CD4-positive, alpha-beta T cell (primary cell): ENCODE measurements at regions not wholly inside any gene's neighbourhood (a gene's known extent, or its start where the extent isn't known, plus 50 kb on each side); places are given as distances from the start of the nearest gene placed in this dataset.

ENCODE experiments used
- ATAC-seq: fragments of 200-7000 bp; cut with Tn5 transposase; one replicate; pipeline ENCODE4 v1.10.0; 2022; ENCODE audit warnings: mild to moderate bottlenecking; ENCODE audit not compliant: poor library complexity
- CTCF ChIA-PET: fragments of 350-600 bp; sonication (Branson Sonifier 250); formaldehyde crosslinking; loops from one replicate; lab custom pipeline; 2021; ENCODE audit warnings: antibody characterized with exemption, inconsistent platforms; lab: Charles Lee
- POLR2A ChIA-PET: fragments of 350-600 bp; sonication (Branson Sonifier 250); formaldehyde crosslinking; loops from one replicate; lab custom pipeline; 2021; ENCODE audit warnings: antibody characterized with exemption, inconsistent platforms; lab: Charles Lee
- DNase-seq, 14 experiments: peaks; one replicate each; pipeline ENCODE4 v3.0.0-alpha.2; 2013 to 2020; ENCODE audit warnings: mixed read lengths in 2 of 14
- H3K27ac ChIP-seq, 2 donors: one replicate each; pipeline versions ENCODE4 v1.5.1 to v1.7.0; 2013; ENCODE audit warnings: low read length in 2 of 2, low read depth in 1 of 2, mild to moderate bottlenecking in 1 of 2
- H3K27me3 ChIP-seq, 2 experiments: 1 replicate in 1 of 2; 2 replicates in 1 of 2; pipeline versions ENCODE4 v1.6.1 to v1.7.0; 2013; ENCODE audit warnings: low read length in 2 of 2, control low read depth in 1 of 2, mild to moderate bottlenecking in 1 of 2, moderate library complexity in 1 of 2; ENCODE audit not compliant: insufficient read depth in 2 of 2, control insufficient read depth in 1 of 2
- H3K36me3 ChIP-seq: one replicate; pipeline ENCODE4 v1.6.1; 2013; ENCODE audit warnings: low read length, control low read depth; ENCODE audit not compliant: insufficient read depth
- H3K4me1 ChIP-seq: one replicate; pipeline ENCODE4 v1.6.1; 2013; ENCODE audit warnings: low read length, control low read depth; ENCODE audit not compliant: insufficient read depth
- H3K4me3 ChIP-seq: one replicate; pipeline ENCODE4 v1.5.1; 2013; ENCODE audit warnings: mild to moderate bottlenecking, low read length, moderate library complexity
- H3K9me3 ChIP-seq, 2 experiments: 1 replicate in 1 of 2; 2 replicates in 1 of 2; pipeline versions ENCODE4 v1.6.1 to v1.7.0; 2013; ENCODE audit warnings: low read length in 2 of 2, mild to moderate bottlenecking in 2 of 2, control low read depth in 1 of 2, moderate library complexity in 1 of 2; ENCODE audit not compliant: control insufficient read depth in 1 of 2, insufficient read depth in 1 of 2
- H3K27ac Mint-ChIP-seq: one replicate; pipeline ENCODE4 v1.8.0; 2020; ENCODE audit warnings: mixed read lengths
- H3K27me3 Mint-ChIP-seq: one replicate; pipeline ENCODE4 v1.8.0; 2021; ENCODE audit warnings: mixed read lengths
- H3K36me3 Mint-ChIP-seq: one replicate; pipeline ENCODE4 v1.8.0; 2021; ENCODE audit warnings: low read depth, mixed read lengths
- H3K4me1 Mint-ChIP-seq: one replicate; pipeline ENCODE4 v1.8.0; 2021; ENCODE audit warnings: low read depth, mixed read lengths
- H3K4me3 Mint-ChIP-seq: one replicate; pipeline ENCODE4 v1.8.0; 2020; ENCODE audit warnings: mild to moderate bottlenecking, mixed read lengths
- H3K9me3 Mint-ChIP-seq: one replicate; pipeline ENCODE4 v1.8.0; 2020; ENCODE audit warnings: mixed read lengths
- CTCF ChIP-seq: fragments of 200-600 bp; IDR thresholded peaks from one replicate; pipeline ENCODE4 v1.8.0; 2022; ENCODE audit warnings: antibody characterized with exemption, mild to moderate bottlenecking
- intact Hi-C, 2 experiments: fragments of 100-400 bp; cut with DNase I in 1 of 2; cut with micrococcal nuclease in 1 of 2; formaldehyde crosslinking; loops; one replicate each; pipeline versions ENCODE4 v1.15.1 to v1.9.0; 2023 to 2025; cut with DNase I, micrococcal nuclease

GRCh38 chr6:122008101-122008999 lies 391.1 kb upstream of the HSF2 start:
- H3K9me3 Mint-ChIP-seq: no peaks in the 10 kb centered on the region
- ChIA-PET CTCF (no interaction called here), POLR2A (no interaction called here)
- Histone ChIP-seq H3K4me3 (no peak overlapping the region), H3K4me1 (no peaks in the 10 kb centered on the region), H3K27me3 (no peaks in the 10 kb centered on the region), H3K9me3 (no peaks in the 10 kb centered on the region), H3K27ac (no peak overlapping the region), H3K36me3 (no peaks in the 10 kb centered on the region)
- H3K4me1 Mint-ChIP-seq: peaks cover 3% of the 10 kb centered on the region
- intact Hi-C loops: no loop called here
- peaks cover 9% of the 10 kb centered on the region for H3K27me3 Mint-ChIP-seq
- H3K4me3 Mint-ChIP-seq: no peak overlapping the region
- H3K36me3 Mint-ChIP-seq: no peaks in the 10 kb centered on the region
- TF ChIP-seq CTCF: no peak
- DNase-seq (no peak), ATAC-seq (no peak)
- no peak overlapping the region for H3K27ac Mint-ChIP-seq

DNA sequence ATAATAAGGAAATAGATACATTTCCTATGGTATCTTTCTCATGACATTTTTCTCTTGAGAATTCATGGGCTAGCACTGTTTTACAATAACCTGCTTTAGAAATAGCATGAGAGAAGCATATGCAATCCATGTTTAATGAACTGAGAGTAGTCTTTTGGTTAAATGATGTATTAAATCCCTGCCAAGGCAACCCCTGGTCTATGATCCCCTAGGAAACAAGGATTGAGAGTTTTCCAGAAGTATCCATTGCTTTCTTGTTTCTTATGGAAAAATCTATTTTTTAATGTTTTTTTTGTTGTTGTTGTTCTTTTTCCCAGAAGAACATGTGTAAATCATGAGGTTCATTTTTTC lies 390.5 kb upstream of the HSF2 start:
- ATAC-seq (no peak), DNase-seq (no peak)
- no peak for TF ChIP-seq CTCF
- no peaks in the 10 kb centered on the region for H3K9me3 ChIP-seq
- no peaks in the 10 kb centered on the region for H3K36me3 ChIP-seq
- H3K4me3 ChIP-seq: no peak overlapping the region
- H3K27me3 ChIP-seq: no peaks in the 10 kb centered on the region
- Mint-ChIP-seq H3K4me1 (peaks cover 3% of the 10 kb centered on the region), H3K27ac (no peak overlapping the region), H3K9me3 (no peaks in the 10 kb centered on the region), H3K36me3 (no peaks in the 10 kb centered on the region), H3K4me3 (no peak overlapping the region), H3K27me3 (peaks cover 9% of the 10 kb centered on the region)
- H3K27ac ChIP-seq: no peak overlapping the region
- no peaks in the 10 kb centered on the region for H3K4me1 ChIP-seq
- POLR2A ChIA-PET: no interaction called here
- intact Hi-C loops: no loop called here
- CTCF ChIA-PET: no interaction called here

GRCh38 chr6:122012578-122012977 lies 386.9 kb upstream of the HSF2 start:
- ATAC-seq: no peak
- DNase-seq: no peak
- H3K4me3 Mint-ChIP-seq: no peak overlapping the region
- H3K4me1 ChIP-seq: no peaks in the 10 kb centered on the region
- no peaks in the 10 kb centered on the region for H3K36me3 ChIP-seq
- intact Hi-C loops: no loop called here
- H3K27ac ChIP-seq: no peak overlapping the region
- no peaks in the 10 kb centered on the region for H3K27me3 Mint-ChIP-seq
- ChIA-PET CTCF (no interaction called here), POLR2A (interaction anchor here (0.7 kb wide), 1 partner anchor 1134 kb away, joined by 3 read pairs; no protein-coding TSS in a partner anchor)
- H3K27ac Mint-ChIP-seq: no peak overlapping the region
- H3K4me3 ChIP-seq: no peak overlapping the region
- no peaks in the 10 kb centered on the region for H3K36me3 Mint-ChIP-seq
- no peak for TF ChIP-seq CTCF
- H3K9me3 Mint-ChIP-seq: no peaks in the 10 kb centered on the region
- no peaks in the 10 kb centered on the region for H3K27me3 ChIP-seq
- H3K9me3 ChIP-seq: no peaks in the 10 kb centered on the region
- peaks cover 3% of the 10 kb centered on the region for H3K4me1 Mint-ChIP-seq
